ENCODE measurements at regions not wholly inside any gene's neighbourhood (a gene's known extent, or its start where the extent isn't known, plus 50 kb on each side); places are given as distances from the start of the nearest gene placed in this dataset.

GRCh38 chr6:40743690-40744446 lies 156.7 kb upstream of the LRFN2 start:
- no peak for DNase-seq

- no peak for DNase-seq
Observed at GRCh38 chr6:40743226-40743625, 156.1 kb upstream of the LRFN2 start.

- no peak for DNase-seq
Observed at GRCh38 chr6:40740518-40740917, 153.4 kb upstream of the LRFN2 start.

- no peak for DNase-seq
Observed at GRCh38 chr6:40738551-40739193, 151.5 kb upstream of the LRFN2 start.

GRCh38 chr6:40735521-40735920 lies 148.4 kb upstream of the LRFN2 start:
- DNase-seq: no peak

- no peak for DNase-seq
Observed at GRCh38 chr6:40735121-40735520, 148.0 kb upstream of the LRFN2 start.

GRCh38 chr6:40734607-40735006 lies 147.4 kb upstream of the LRFN2 start:
- DNase-seq: no peak

GRCh38 chr6:40733770-40734396 lies 146.7 kb upstream of the LRFN2 start:
- no peak for DNase-seq

- DNase-seq: no peak
Observed at GRCh38 chr6:40733290-40733689, 146.1 kb upstream of the LRFN2 start.

GRCh38 chr6:40732878-40733277 lies 145.7 kb upstream of the LRFN2 start:
- DNase-seq: no peak

- no peak for DNase-seq
Observed at GRCh38 chr6:40728643-40729042, 141.5 kb upstream of the LRFN2 start.

GRCh38 chr6:40727271-40727670 lies 140.1 kb upstream of the LRFN2 start:
- DNase-seq: no peak

GRCh38 chr6:40726853-40727252 lies 139.7 kb upstream of the LRFN2 start:
- DNase-seq: no peak

- DNase-seq: no peak
Observed at GRCh38 chr6:40725390-40725789, 138.2 kb upstream of the LRFN2 start.

- DNase-seq: no peak
Observed at GRCh38 chr6:40724886-40725285, 137.7 kb upstream of the LRFN2 start.

GRCh38 chr6:40723967-40724366 lies 136.8 kb upstream of the LRFN2 start:
- no peak for DNase-seq

GRCh38 chr6:40722553-40723258 lies 135.5 kb upstream of the LRFN2 start:
- DNase-seq: no peak

GRCh38 chr6:40722091-40722490 lies 134.9 kb upstream of the LRFN2 start:
- no peak for DNase-seq

- DNase-seq: no peak
Observed at GRCh38 chr6:40721271-40721952, 134.2 kb upstream of the LRFN2 start.

- DNase-seq: no peak
Observed at GRCh38 chr6:40720375-40720748, 133.2 kb upstream of the LRFN2 start.

- DNase-seq: no peak
Observed at GRCh38 chr6:40719671-40720374, 132.7 kb upstream of the LRFN2 start.

- DNase-seq: no peak
Observed at GRCh38 chr6:40718401-40718800, 131.2 kb upstream of the LRFN2 start.
